ENCODE measurements at regions not wholly inside any gene's neighbourhood (a gene's known extent, or its start where the extent isn't known, plus 50 kb on each side); places are given as distances from the start of the nearest gene placed in this dataset.
"Not testable (repeated sequence)": the region's sequence is repeated elsewhere in the genome, so short reads cannot be mapped to it uniquely, and the experiment has no call there.

DNA sequence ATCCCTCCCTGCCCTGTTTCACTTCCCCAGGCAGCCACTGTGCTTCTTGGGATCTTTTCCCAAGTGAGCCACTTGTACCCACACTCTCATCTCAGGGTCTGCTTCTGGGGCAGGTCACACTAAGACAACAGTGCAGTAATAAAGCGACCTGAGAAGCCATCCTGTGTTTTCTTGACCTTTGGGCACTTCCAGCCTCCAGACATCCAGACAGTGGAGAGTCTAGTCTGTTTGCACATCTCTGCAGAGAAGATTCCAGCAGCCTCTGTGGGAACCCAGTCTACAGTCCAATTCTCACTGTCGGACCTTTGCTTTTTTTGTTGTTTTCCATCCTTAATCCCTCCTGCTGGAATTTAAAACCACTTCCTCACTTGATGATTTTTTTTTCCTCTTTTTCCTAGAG is 50.3 kb upstream of the ATP6AP2 start:
- Mint-ChIP-seq H3K4me1 (ENCODE audit: low read depth, unreplicated experiment) (no peaks in the 10 kb centered on the region), H3K27ac (ENCODE audit: unreplicated experiment) (no peak overlapping the region), H3K4me3 (ENCODE audit: low read depth, unreplicated experiment) (no peak overlapping the region), H3K36me3 (ENCODE audit: insufficient read depth, unreplicated experiment) (no peaks in the 10 kb centered on the region), H3K27me3 (ENCODE audit: unreplicated experiment) (peaks cover 67% of the 10 kb centered on the region), H3K9me3 (ENCODE audit: low read depth, unreplicated experiment) (no peaks in the 10 kb centered on the region)
- CTCF ChIA-PET, result interaction anchor here (0.6 kb wide), 1 partner anchor 75 kb away, joined by 3 read pairs; no protein-coding TSS in a partner anchor
- no peak for TF ChIP-seq CTCF (IDR thresholded peaks at IDR 0.05; ENCODE audit: unreplicated experiment)
- no peak for DNase-seq
- intact Hi-C loops (cut with micrococcal nuclease; ENCODE audit: unreplicated experiment), result no loop called here
- BruUV-seq (replicated peaks), result no TSS peak

DNA sequence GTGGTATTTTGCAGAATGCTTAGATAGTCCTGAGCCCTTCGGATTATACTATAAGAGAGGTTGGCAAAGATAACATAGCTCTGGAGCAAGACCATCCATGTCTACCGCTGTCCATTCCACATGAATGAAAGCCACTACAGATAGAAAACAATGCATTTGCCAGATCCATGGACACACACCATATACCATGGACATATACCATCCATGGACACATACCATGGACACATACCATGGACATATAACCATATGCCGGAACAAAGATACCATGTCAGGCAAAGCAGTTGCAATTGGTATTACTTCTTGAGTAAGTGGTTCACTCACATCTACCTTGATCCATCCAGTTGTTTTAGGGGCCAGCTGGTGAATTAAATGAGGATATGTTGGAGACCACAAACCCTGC is 53.2 kb upstream of the ATP6AP2 start:
- Mint-ChIP-seq H3K36me3 (ENCODE audit: insufficient read depth, unreplicated experiment) (no peaks in the 10 kb centered on the region), H3K9me3 (ENCODE audit: low read depth, unreplicated experiment) (no peaks in the 10 kb centered on the region), H3K4me1 (ENCODE audit: low read depth, unreplicated experiment) (no peaks in the 10 kb centered on the region), H3K27me3 (ENCODE audit: unreplicated experiment) (peaks cover 66% of the 10 kb centered on the region), H3K4me3 (ENCODE audit: low read depth, unreplicated experiment) (no peak overlapping the region), H3K27ac (ENCODE audit: unreplicated experiment) (no peak overlapping the region)
- no peak for TF ChIP-seq CTCF (IDR thresholded peaks at IDR 0.05; ENCODE audit: unreplicated experiment)
- intact Hi-C loops (cut with micrococcal nuclease; ENCODE audit: unreplicated experiment), result no loop called here
- BruUV-seq (replicated peaks), result no TSS peak
- CTCF ChIA-PET, result no interaction called here
- DNase-seq, result no peak

DNA sequence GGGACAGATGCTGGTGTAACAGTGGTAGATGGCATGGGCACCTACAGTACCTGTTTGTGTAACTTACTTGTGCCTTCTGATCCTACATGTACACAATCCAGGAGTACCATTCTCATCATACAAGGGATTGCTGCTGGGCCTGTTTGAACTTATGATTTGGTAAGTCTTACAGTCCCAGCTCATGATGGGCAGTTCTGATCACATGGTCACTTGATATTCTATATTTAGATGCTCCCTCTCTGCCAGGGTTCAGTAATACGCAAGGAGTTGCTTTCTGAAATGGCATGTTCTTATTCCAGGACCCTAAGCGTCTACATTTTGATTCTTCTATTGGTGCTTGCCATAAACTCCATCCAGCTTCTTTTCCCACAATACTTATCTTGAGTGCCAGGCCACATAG is 54.4 kb upstream of the ATP6AP2 start:
- DNase-seq, result no peak
- Mint-ChIP-seq H3K27ac (ENCODE audit: unreplicated experiment) (no peak overlapping the region), H3K9me3 (ENCODE audit: low read depth, unreplicated experiment) (no peaks in the 10 kb centered on the region), H3K4me3 (ENCODE audit: low read depth, unreplicated experiment) (no peak overlapping the region), H3K36me3 (ENCODE audit: insufficient read depth, unreplicated experiment) (no peaks in the 10 kb centered on the region), H3K27me3 (ENCODE audit: unreplicated experiment) (peaks cover 65% of the 10 kb centered on the region), H3K4me1 (ENCODE audit: low read depth, unreplicated experiment) (no peaks in the 10 kb centered on the region)
- intact Hi-C loops (cut with micrococcal nuclease; ENCODE audit: unreplicated experiment), result no loop called here
- no TSS peak for BruUV-seq (replicated peaks)
- TF ChIP-seq CTCF (IDR thresholded peaks at IDR 0.05; ENCODE audit: unreplicated experiment), result no peak
- CTCF ChIA-PET, result no interaction called here

DNA sequence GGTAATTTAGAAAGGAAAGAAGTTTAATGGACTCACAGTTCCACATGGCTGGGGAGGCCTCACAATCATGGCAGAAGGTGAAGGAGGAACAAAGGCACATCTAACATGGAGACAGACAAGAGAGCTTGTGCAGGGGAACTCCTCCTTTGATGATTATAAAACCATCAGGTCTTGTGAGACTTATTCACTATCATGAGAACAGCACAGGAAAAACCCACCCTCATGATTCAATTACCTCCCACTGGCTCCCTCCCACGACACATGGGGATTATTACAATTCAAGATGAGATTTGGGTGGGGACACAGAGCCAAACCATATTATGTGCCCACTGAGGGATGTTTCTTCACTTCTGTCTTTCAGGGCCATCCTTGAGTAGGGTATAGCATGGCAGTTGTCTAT is 54.9 kb upstream of the ATP6AP2 start:
- H3K36me3 Mint-ChIP-seq (ENCODE audit: insufficient read depth, unreplicated experiment); DNase-seq; CTCF ChIA-PET: not testable (repeated sequence)

GRCh38 chrX:40524423-40524822 is 56.3 kb upstream of the ATP6AP2 start:
- TF ChIP-seq CTCF (IDR thresholded peaks at IDR 0.05; ENCODE audit: unreplicated experiment), result no peak
- no peak overlapping the region for H3K4me3 Mint-ChIP-seq (ENCODE audit: low read depth, unreplicated experiment)
- no TSS peak for BruUV-seq (replicated peaks)
- peaks cover 45% of the 10 kb centered on the region for H3K27me3 Mint-ChIP-seq (ENCODE audit: unreplicated experiment)
- no peak overlapping the region for H3K27ac Mint-ChIP-seq (ENCODE audit: unreplicated experiment)
- CTCF ChIA-PET, result no interaction called here
- no peaks in the 10 kb centered on the region for H3K9me3 Mint-ChIP-seq (ENCODE audit: low read depth, unreplicated experiment)
- intact Hi-C loops (cut with micrococcal nuclease; ENCODE audit: unreplicated experiment), result no loop called here
- no peaks in the 10 kb centered on the region for H3K4me1 Mint-ChIP-seq (ENCODE audit: low read depth, unreplicated experiment)
- H3K36me3 Mint-ChIP-seq (ENCODE audit: insufficient read depth, unreplicated experiment), result no peaks in the 10 kb centered on the region
- DNase-seq, result no peak

More for the DNA sequence above, 54.9 kb upstream of the ATP6AP2 start:
- H3K4me3 Mint-ChIP-seq (ENCODE audit: low read depth, unreplicated experiment); H3K27ac Mint-ChIP-seq (ENCODE audit: unreplicated experiment); H3K9me3 Mint-ChIP-seq (ENCODE audit: low read depth, unreplicated experiment); intact Hi-C loops (cut with micrococcal nuclease; ENCODE audit: unreplicated experiment); H3K4me1 Mint-ChIP-seq (ENCODE audit: low read depth, unreplicated experiment); BruUV-seq (replicated peaks): not testable (repeated sequence)
- H3K27me3 Mint-ChIP-seq (ENCODE audit: unreplicated experiment), result peaks cover 60% of the 10 kb centered on the region
